Kidney tubule cell (primary cell): ENCODE measurements at regions not wholly inside any gene's neighbourhood (a gene's known extent, or its start where the extent isn't known, plus 50 kb on each side); places are given as distances from the start of the nearest gene placed in this dataset.
"Not testable (repeated sequence)": the region's sequence is repeated elsewhere in the genome, so short reads cannot be mapped to it uniquely, and the experiment has no call there.

Source experiments
- DNase-seq: peaks from one replicate; pipeline ENCODE4 v3.0.0-alpha.2; 2018; ENCODE audit warnings: low spot score

DNA sequence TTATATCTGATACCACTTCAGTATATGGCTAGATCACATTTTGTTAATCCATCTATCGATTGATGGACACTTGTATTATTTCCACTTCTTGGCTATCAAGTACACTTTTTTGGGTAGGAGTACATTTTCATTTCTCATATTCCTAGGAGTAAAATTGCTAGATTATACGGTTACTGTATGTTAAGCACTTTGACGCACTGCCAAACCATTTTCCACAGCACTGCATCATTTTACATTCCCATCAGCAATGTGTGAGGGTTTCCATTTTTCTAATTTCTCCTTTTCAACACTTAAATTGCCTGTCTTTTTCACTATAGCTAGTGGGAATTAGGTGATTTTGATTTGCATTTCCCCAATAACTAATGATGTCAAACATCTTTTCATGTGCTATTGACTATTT is 179.3 kb upstream of the B3GAT1 start:
- DNase-seq: no peak

DNA sequence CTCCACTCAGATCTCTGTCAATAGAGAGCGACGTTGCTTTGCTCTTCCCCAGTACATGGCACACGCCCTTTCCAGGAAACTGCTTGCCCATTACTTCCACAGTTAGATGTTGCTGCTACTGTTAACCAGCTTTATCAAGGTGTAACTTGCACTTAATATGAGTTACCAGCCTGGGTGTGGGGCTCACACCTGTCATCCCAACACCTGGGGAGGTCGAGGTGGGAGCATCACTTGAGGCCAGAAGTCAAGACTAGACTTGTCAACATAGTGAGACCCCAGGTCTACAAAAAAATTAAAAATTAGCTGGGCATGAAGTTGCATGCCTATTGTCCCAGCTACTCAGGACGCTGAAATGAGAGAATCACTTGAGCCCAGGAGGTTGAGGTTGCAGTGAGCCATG is 177.1 kb upstream of the B3GAT1 start:
- DNase-seq: no peak

DNA sequence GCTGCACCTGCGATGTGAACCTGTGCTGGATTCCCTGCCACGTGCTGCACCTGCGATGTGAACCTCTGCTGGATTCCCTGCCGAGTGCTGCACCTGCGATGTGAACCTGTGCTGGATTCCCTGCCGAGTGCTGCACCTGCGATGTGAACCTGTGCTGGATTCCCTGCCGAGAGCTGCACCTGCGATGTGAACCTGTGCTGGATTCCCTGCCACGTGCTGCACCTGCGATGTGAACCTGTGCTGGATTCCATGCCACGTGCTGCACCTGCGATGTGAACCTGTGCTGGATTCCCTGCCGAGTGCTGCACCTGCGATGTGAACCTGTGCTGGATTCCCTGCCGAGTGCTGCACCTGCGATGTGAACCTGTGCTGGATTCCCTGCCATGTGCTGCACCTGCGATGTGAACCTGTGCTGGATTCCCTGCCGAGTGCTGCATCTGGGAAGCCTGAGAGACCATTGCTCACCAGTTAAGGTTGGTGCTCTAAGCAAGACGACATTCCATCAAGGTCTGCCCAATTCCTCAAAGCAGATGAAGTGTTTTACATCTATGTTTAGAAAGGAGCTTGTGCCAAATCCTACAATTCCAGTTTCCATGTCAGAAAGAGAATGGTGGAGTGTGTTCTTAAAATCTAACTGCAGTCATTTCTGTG is 176.5 kb upstream of the B3GAT1 start:
- DNase-seq: not testable (repeated sequence)

DNA sequence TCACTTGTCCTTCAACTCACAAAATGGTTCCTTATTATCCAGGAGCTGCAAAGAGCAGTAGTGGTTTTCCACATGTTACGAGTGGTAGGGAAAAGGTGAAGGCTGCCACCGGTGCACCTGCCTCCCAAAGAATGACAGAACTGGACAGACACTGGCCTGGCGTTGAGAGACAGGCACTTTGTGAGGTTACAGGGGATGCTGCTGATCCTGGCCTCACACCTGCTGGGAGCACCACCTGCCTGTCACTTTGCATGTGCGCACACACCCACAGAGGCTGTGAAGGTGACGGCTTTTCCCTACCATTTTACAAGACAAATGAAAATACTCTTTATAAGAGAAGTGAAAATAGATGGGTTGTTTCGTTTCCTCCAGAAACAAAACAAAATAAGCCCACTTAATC is 175.3 kb upstream of the B3GAT1 start:
- DNase-seq: no peak

DNA sequence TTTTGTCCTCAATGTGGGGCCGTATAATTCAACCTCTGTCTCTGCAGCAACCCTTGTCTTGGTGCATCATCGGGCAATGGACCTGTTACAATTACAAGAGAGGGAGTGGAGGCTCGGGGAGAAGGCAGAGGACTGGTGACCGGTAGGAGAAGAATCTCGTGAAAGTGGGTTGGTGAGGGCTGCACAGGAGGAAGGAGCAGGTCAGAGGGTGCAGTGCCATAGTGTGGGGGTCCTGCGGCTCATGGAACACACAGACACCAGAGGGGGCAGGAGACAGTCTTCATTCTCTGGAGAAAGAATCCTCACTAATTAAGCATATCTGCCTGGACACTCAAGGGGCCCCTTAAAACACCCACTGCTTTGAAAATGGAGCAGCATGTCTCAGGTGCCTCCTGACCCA is 174.7 kb upstream of the B3GAT1 start:
- DNase-seq: no peak

DNA sequence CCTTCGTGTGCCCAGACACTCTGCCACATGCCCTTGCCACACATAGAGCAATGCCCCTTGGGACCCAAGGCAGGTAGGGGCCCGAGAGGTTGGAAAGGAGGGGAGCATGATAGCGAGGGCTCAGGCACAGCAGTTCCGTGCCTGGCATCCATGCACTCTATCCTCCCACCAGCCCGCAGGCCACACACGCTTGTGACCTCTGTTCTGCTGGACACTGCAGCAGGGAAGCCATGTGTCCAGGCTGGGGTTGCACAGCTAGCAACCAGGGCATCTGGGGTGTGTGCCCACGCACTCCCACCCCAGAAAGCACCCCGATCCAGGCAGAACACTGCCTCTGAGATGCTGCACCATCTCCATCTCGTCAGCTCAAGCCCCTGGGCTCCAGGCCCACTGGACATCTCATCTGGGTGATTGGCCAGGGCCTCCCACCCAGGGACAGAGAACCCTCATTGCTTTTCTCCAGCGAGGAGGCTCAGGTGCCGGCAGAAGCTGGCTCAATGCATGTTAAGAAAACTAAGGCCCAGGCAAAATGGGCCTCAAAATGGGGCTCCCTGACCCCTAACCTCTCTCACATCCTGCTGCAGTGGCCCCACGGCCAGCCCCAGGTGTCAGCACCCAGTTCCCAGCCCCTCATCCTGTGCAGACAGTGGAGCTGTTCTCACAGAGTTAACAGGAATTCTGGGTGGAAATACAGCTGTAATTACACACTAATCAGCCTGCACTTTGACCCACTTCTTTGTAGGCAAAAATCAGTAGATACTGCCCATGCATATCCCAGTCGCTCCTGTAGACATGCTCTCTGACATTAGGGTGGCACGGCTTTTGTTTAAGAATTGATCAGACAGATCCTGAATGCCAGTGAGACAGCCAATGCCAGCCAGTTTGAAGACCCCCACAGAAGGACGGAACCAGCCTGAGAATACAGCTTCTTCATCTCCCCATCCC is 173.9 kb upstream of the B3GAT1 start:
- DNase-seq: no peak

DNA sequence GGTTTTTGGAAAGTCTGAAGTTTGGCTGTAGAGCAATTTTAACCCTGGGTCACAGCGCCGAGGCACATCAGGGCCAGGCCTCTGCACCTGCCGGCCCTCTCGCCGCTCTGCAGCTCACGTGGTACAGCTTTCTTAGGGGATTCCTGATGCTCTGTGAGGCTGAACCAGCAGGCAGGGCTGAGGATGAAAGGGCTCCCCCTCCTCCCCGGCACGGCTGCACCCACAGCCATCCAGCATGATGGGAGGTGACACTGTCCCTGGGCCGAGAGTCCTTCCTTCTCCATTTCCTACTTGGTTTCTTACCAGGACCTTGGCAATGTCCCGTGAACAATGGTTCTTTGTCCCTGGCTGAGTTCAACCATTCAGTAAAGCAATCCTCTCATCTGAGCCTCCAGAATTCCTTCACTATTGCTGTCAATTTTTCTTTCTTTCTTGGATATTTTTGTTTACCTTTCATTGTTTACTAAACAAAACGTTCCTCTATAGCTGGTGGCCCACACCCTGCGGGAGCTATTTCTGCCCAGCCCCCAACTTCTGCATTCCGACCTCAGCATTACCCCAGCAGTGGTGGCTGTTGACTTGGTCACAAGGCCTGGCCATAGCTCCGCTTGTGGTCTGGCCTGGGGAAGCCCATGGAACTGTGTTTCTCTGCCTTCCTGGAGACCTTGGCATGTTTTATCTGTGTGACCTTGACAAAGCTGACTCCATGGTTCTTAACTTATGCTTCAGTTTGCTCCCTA is 172.8 kb upstream of the B3GAT1 start:
- peak; percentile 37 for DNase-seq

DNA sequence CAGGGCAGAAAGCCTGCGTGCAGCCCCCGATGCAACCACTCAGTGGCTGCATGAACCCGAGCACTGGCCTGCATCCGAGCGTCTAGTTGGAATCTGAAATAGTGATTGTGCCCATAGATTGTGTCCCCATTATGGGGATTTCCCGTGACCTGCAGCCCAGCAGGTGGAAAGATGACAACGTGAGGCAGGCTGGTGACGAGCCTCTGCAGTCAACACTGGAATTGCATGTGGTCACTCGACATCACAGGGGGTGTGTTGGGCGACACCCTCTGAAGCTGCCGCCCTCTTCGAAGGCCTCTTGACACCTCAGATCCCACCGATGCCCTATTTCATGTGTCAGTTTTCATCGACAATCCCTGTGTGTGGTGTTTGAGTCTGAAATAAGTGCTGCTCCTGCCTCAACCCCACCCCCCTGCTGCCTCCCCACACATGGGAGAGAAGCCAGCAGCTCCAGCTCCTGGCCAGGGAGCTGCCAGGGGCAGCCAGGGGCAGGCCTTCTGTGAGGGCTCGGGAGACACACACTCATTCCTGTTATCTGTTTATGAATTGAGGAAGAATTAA is 172.0 kb upstream of the B3GAT1 start:
- DNase-seq: no peak

DNA sequence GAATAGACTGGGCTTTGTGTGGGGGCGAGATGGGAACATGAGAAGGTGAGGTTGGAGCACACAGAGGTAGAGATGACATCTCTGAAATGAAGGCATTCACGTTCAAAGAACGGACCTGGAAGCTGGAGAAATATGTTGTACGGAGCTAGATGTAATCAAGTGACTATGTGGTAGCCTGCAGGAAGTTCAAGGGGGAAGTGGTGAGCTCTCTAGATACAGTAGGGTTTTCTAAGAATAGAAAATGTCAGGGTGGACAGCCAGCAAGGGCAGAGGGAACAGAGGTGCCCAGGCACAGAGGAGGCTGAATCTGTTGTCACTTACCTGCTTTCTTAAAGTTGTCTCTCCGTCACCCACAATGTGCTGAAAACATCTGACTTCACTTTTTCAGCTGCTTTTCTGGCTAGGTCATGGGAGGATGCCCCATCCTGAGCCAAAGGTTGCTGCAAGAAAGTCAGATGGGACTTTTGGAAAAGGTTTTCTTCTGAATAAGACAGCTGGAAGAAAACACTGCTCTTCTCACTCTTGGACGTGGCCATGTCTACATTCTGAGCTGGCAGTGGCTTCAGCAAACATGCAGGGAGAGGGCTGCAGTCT is 171.5 kb upstream of the B3GAT1 start:
- DNase-seq: no peak

DNA sequence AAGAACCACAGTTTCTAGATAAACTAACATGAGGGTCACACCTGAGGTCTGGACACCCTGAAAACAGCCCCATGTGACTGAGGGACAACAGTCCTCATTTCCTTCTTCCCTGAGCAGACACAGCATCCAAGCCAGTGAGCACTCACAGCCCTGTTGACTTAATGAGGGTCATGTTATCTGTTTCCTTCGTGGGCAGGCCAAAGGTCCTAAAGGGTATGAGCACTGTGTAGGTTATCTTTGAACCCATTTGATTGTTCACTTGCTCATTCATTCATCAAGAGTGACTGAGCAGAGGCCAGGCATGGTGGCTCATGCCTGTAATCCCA is 170.7 kb upstream of the B3GAT1 start:
- DNase-seq: no peak

DNA sequence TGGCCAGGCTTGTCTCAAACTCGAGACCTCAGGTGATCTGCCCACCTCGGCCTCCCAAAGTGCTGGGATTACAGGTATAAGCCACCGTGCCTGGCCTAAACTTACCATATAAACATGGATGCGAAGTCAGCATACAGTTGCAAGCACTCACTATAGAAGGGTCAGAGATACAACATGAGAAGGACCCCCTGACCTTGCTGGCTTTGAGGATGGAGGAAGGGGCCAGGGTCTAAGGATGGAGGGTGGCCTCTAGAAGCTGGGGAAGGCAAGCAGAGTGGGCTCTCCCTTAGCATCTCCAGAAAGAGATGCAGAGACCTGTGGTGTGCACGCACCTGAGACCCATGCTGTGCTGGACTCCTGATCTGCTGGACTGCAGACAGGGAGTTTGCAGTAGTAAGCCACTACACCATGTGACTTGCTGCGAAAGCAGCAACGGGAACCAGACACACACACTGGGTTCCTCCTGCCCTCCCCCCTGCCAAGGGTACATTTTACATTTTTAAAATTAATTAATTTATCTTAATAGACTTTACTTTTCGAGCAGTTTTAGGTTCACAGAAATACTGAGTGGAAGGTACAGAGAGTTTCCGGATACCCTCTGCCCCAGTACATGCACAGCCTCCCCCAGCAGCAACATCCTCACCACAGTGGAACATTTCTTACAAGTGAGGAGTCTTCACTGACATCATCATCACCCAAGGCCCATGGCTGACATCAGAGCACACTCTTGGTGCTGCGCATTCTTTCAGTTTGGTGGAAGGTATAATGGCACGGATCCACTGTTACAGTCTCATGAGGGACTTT is 170.1 kb upstream of the B3GAT1 start:
- no peak for DNase-seq

DNA sequence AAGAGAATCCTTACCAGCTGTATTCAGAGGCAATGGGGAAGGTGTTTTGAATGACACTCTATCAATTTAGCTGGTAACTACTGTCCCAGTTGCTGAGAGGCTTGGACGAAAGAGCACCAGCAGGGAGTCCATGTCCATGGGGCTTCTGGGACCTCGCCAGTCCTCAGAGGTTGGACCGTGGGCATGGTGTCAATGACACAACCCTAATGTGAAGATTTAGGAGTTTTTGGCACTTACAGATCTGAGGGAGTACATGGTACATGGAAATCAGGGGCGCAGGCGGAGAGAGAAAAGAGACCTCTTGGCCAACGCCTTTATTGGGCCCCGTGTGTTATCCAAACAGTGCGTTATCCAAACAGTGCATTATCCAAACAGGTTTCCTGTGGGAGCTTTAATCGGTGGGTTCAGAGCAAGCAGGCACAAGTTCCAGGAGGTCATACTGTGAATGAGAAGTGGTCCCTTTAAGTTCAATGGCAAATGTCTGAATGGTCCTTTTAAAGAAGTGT is 169.1 kb upstream of the B3GAT1 start:
- no peak for DNase-seq

DNA sequence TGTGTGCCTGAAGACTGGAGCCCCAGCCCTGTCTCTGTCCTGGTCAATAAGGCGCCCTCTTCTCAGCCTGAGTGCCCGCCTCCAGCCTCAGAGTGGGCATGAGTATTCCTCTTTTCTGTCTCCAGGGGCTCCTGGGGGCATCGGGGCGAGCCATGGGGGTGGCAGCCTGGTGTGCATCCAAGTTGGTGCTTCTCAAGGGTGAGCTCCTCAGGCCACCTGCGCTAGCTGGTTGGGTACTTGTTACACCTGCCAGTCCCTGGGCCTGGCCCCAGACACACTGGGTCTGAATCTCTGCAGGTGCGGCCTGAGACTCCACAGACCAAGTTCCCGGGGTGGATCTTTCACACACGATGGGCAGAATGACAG is 168.6 kb upstream of the B3GAT1 start:
- DNase-seq: no peak

DNA sequence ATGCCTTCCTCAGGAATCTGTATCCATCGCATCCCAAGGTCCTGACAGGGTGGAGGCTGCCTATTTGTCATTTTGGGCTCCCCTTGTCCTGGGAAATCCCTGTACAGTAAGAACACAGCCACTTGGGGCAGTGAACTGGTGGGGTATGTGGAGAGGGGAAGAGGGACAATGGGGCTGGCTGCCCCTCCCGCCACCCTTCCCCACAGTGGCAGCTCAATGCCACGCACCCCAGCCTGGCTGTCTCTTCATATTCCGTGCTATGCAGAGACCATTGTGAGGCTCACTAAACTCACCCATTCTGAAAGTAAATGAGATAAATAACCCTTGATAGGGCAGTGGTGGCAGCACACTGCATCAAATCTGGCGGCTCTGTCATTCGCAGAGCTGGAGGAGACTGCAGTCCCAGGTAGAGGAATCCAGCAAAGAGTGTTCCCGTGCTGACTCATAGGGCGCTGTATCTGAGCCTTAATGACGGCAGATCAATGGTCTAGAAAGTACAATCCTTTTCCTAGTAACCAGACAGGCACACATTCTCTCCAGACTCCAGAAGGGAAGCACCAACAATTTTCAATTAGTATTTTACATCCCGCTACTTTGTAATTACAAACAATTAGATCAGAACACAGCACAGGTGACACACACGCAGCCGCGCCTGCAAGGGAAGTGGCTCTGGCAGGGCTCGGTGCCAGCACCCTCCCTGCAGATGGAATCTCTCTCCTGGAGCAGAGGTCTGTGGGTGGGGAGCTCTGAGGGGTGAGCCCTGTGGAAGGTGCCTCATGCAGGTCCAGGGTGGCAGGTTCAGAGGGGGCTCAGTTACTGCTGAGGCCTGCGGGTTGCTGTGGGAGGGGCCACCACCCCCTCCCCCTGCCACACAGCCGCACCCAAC is 167.9 kb upstream of the B3GAT1 start:
- peak; percentile 34 for DNase-seq

DNA sequence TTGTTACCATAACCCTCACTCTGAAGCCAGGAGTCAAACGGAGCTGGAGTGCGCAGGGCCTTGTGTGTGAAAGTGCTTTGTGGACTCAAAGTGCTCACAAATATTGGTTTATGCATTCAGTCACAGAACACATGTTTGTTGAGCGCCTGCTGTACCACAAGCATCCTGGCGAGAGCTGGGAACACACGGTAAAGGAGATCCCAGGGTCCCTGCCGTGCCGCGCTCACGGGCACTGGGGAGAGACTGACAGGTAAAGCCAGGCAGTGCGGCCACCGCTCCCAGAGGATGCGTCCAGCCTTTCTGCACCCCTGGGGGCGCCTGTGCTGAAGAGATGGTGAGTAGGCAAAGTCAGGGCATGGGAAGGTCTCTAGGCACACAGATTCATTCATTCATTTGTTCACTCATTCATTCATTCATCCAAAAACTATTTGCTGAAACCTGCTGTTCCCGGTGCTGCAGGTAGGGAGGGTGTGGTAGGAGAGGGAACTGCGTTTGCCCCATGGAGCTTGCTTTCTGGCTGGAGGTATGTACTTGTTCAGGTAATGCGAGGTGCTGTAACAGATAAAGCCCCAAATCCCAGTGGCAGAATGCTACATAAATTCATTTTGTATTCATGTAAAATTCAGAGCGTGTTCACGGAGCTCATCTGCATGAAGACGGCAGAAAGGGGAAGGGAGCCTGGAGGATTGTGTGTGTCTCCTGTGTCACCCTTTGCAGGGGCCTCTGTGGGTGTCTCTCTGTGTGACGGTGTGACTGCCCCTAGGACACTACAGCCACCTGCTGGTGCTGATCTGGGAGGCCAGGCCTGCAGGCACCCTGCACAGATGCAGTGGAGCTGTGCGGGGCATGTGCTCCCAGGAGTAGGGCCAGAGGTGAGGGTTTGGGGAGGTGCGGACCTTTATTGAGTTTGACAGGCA is 167.0 kb upstream of the B3GAT1 start:
- no peak for DNase-seq

DNA sequence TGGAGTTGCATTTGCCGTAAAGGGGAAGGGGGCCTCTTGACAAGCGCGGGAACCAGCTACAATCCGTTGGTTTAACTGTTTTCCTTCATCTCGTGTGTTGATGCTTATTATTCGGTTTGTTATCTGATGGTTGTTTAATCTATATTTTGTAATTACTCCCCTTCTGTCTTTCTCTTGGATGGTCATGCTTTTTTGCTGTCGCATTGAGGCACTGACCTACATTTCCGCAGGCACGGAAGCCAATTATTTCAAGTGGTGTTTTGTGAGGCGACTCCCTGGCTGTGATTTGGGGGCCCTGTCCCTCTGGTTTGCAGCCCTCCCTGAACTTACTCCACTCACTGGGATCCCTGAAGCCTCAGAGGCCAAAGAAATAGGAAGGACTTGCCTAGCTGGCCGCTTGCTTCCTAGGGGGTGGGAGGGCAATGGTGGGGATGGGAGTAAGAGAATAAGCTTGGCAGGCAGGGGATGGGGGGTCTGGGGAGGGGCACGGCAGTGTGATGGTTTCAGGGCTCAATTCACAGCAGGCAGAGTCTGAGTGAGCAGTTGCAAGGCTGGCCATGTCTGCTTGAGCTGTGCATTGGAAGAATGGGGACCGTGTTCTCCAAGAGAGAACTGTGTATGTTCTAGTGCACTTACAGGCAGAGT is 165.8 kb upstream of the B3GAT1 start:
- DNase-seq: no peak

DNA sequence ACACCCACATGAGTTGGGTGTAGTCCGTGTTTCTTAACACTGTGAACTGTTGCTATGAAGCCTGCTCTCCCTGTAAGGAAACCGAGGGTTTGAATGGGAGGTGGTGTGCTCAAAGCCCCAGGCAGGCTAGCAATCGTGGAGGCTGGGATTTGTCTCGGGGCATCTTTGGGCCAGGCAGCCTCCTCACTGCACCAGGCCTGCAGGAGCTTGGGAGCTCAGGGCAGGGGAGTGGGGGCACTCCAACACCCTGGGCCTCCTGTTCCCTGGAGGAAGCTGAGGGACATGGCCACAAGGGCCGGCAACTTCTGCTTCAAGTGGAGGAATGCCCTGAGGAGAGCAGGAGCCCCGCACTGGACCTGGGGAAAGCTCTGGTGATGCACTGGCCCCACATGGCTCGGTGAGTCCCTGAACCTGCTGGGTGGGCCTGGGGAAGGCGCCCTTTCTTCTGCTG is 164.7 kb upstream of the B3GAT1 start:
- DNase-seq: no peak

DNA sequence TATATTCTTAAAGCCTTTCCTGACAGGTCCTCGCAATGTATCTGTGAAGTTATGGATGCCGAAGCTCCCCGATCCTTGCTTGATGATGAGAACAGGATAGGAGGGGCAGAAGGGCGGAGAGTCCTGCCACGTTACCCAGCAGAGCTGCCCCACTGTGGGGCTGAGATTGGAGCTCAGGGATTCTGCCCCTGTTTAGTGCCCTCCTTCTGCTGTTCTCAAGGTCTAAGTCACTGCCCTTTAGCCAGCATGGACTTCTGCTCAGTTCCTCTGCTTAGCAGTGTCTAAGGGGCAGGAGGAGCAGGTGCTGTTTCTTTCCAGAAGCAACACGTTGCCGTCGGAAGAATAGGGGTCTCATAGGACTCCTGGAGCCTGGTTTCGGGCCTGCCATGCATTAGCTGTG is 164.2 kb upstream of the B3GAT1 start:
- DNase-seq: no peak
